Activated CD4-positive, alpha-beta T cell treated with anti-CD3 and anti-CD28 coated beads, Interleukin-2, Interleukin-6, amounts not matched to agents 100 ng/mL and 50 ng/mL, durations not matched to agents 16 hours and 8 hours (primary cell): ENCODE measurements at regions not wholly inside any gene's neighbourhood (a gene's known extent, or its start where the extent isn't known, plus 50 kb on each side); places are given as distances from the start of the nearest gene placed in this dataset.

Experiments used
- DNase-seq: peaks from one replicate; pipeline ENCODE4 v3.0.0-alpha.2; 2020

- no peak for DNase-seq
Observed at GRCh38 chr14:82067221-82067875, 533.7 kb upstream of the SEL1L start.

DNA sequence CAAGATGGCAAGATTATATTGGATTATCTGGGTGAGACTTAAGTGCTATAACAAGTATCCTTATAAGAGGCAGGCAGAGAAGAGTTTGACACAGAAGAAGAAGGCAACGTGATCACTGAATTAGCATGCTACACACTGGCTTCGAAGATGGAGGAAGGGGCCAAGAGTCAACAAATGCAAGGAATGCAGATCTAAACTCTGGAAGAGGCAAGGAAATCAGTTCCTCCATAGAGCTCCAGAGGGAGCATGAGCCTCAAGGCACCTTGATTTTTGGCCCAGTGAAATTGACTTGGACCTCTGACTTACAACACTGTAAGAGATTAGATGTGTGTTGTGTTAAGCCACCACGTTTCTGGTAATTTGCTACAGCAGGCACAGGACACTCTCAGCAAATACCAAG, 536.4 kb upstream of the SEL1L start:
- no peak for DNase-seq

GRCh38 chr14:82070753-82071152, 537.1 kb upstream of the SEL1L start:
- DNase-seq: no peak

DNA sequence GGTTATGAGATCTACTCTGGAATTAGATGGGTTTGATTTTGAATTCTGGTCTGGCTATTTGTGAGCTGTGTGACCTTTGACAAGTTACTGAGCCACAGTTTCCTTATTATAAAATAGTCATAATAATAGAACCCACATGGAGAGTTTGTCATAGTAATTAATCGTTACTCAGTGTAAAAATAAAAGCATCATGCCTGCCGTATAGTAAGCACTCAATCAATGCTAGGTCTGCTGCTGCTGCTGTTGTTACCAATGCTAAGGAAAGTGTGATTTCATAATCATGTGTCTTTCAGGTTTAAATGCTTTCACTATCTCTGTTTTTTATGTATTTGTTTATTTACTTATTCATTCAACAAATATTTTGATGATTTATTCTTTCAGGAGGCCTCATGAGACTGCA, 539.9 kb upstream of the SEL1L start:
- no peak for DNase-seq

- DNase-seq: peak; percentile 17
Observed at GRCh38 chr14:82075566-82075965, 541.9 kb upstream of the SEL1L start.

GRCh38 chr14:82079553-82079952, 545.9 kb upstream of the SEL1L start:
- no peak for DNase-seq

GRCh38 chr14:82080370-82080769, 546.7 kb upstream of the SEL1L start:
- DNase-seq: no peak

GRCh38 chr14:82084813-82085212, 551.2 kb upstream of the SEL1L start:
- DNase-seq: no peak

GRCh38 chr14:82091097-82091496, 557.4 kb upstream of the SEL1L start:
- no peak for DNase-seq

GRCh38 chr14:82094829-82095345, 561.2 kb upstream of the SEL1L start:
- no peak for DNase-seq

DNA sequence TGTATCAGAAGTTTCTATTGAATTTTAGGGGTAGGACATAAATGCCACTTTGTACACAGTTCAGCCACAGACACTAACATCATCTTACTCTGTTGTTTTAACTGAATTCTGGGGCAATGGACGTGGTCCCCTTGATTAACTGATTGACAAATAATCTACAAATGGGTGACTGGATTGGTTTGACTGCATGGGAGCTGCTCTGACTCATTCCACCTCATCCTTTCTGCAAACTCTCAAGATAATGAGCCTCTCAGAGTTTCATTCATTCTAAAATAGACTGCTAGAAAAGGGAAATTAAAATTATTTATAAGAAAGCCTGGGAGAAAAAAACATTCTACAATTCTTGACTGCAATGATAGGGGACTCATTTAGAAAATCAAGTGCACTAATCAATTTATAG, 570.4 kb upstream of the SEL1L start:
- no peak for DNase-seq

DNA sequence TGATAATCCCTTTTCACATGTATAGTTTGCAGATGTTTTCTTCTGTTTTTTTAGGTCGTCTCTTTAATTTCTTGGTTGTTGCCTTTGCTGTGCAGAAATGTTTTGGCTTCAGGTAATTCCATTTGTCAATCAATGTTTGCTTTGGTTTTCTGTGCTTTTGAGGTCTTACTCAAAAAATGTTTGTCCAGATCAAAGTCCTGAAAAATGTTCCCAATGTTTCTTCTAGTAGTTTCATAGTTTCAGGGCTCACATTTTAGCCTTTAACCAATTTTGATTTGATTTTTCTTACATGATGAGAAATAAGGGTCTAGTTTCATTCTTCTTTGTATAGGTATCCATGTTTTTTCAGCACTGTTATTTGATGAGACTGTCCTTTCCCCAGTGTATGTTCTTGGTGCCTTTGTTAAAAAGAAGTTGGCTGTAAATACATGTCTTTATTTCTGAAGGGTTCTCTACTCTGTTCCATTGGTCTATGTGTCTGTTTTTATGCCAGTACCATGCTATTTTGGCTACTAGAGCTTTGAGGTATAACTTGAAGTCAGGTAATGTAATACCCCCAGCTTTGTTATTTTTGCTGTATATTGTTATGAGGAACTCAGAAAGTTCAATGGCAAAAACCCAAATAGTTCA, 578.7 kb upstream of the SEL1L start:
- DNase-seq: no peak

DNA sequence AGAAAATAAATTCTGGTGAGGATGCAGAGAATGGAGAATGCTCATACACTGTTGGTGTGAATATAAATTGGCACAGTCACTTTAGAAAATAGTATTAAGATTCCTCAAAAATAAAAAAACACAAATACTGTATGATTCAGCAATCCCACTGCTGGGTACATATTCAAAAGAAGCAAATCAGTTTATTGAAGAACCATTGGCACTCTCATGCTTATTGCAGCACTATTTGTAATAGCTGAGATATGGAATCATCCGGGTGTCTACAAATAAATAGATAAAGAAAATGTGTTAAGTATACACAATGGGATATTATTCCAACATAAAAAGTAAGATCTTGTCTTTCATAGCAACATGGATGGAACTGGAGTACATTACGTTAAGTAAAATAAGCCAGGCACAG, 579.4 kb upstream of the SEL1L start:
- DNase-seq: no peak

GRCh38 chr14:82113710-82114109, 580.1 kb upstream of the SEL1L start:
- DNase-seq: no peak

- DNase-seq: no peak
Observed at GRCh38 chr14:82116721-82117120, 583.1 kb upstream of the SEL1L start.

DNA sequence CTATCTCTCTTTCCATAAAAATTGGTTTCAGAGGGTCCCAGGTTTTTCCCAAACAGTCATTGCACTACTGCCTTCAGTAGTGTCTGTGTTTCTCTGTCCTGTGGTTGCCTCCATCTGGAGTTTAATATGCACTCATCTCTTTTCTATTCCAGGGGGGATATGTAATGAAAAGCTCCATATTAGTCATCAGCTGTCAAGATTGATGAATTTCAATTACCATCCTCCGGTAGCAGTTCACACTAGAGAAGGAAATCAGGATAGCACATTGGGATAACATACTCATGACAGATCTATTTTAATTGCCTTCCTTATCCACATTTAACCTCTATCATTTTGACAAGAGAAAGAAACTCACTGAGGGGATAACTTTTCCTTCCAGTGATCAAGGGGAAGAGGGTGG, 589.0 kb upstream of the SEL1L start:
- DNase-seq: no peak

DNA sequence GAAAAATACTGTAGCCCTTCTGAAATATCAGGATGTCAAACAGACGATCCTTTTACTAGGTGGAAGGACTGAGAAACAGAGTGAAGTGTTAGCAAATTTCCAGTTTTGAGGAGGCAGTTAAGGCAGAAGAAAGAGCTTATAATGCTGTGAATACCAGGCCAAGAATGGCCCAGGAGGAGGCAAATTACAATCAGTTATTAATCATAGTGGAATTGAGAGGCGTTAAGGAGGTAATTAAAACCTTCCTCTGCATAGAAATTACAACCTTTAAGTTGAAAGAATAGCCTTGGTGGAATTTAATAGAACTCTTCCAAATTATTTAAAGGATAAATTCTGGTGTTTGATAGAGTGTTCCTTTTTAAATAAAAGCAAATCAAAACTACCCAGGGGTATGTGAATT, 590.9 kb upstream of the SEL1L start:
- no peak for DNase-seq

- DNase-seq: no peak
Observed at GRCh38 chr14:82126006-82126405, 592.4 kb upstream of the SEL1L start.

- DNase-seq: no peak
Observed at GRCh38 chr14:82134411-82134810, 600.8 kb upstream of the SEL1L start.

DNA sequence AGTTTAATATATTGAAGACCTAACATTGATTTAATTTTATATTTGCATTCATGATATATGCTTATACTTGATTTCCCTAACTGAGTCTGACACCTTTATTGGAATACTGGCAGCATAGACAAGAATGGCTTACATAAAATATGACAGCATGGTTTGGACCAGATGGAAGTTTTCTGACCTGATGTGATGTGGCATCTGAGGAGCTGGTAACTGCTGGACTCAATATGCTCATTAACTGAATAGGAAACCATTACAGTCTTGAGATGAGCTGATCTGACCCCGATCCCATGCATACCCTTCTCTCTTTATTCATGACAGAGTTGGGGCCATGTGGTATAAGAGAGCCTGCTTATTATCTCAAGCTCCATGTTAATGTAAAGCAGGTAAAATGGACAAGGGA, 604.8 kb upstream of the SEL1L start:
- no peak for DNase-seq

DNA sequence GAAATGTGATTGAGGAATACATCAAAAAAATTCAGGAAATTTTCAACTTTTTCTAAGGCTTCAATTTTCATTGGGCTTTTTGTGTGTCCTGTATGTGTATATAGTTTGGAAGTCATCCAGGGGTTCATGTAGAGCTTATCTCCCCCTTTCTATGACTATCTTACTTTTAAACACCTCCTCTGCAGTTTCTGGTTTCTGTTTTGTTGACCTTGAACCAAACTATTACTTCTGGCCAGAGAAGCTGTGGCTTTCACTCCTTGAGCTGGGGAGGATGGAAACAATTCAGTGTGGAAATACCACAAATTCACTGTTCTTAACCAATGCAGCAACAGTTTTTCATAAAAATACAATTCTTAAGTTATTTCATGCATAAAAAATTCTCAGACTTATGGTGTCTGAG, 613.2 kb upstream of the SEL1L start:
- no peak for DNase-seq

DNA sequence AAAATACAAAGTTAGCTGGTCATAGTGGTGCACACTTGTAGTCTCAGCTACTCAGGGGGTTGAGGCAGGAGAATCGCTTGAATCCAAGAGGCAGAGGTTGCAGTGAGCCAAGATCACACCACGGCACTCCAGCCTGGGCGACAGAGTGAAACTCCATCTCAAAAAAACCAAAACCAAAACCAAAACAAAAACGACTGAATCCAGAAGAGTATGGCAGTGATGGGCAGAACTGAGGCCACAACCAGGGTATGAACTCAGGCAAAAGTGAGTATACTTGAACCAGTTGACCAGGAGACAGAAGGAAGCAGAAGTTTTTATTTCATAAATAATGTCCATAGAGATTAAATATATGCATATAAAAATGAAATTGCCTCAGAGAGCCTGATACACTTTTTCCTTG, 620.0 kb upstream of the SEL1L start:
- DNase-seq: no peak

DNA sequence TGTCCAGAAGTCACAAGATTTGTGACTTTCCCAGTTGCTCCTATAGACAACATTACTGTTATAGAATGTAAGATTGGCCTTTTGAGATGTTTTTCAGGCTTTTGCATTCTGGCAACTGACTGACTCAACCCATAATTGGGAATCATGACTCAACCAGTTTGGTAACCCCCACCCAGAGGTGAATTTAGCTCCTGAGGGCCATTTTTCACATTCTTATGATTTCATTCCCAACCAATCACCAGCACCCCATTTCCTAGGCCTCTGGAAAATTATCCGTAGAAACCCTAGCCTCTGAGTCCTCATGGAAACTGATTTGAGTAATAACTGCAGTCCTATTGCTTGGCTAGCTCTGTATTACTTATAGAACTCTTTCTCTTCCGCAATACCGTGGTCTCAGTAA, 626.0 kb upstream of the SEL1L start:
- DNase-seq: no peak

- DNase-seq: no peak
Observed at GRCh38 chr14:82180139-82180538, 646.5 kb upstream of the SEL1L start.

DNA sequence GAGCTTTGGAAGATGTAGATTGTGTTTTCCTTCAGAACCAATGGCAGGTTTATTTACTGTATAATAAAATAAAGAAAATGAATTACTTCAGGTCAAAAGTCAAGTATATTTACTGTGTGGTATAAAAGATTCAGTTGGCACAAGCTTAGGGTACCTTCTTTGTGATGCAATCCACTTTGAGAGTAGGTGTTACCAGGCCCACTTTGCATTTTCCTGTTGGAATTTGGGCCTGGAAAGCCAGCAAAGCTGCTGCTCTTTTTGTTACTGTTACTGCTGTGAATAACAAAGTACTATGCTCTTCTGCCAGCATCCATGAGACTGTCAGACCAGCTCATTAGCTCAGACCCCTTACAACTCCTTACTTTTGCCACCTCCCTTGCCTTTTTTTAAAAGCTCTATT, 649.0 kb upstream of the SEL1L start:
- no peak for DNase-seq
